ENCODE measurements at regions not wholly inside any gene's neighbourhood (a gene's known extent, or its start where the extent isn't known, plus 50 kb on each side); places are given as distances from the start of the nearest gene placed in this dataset.

DNA sequence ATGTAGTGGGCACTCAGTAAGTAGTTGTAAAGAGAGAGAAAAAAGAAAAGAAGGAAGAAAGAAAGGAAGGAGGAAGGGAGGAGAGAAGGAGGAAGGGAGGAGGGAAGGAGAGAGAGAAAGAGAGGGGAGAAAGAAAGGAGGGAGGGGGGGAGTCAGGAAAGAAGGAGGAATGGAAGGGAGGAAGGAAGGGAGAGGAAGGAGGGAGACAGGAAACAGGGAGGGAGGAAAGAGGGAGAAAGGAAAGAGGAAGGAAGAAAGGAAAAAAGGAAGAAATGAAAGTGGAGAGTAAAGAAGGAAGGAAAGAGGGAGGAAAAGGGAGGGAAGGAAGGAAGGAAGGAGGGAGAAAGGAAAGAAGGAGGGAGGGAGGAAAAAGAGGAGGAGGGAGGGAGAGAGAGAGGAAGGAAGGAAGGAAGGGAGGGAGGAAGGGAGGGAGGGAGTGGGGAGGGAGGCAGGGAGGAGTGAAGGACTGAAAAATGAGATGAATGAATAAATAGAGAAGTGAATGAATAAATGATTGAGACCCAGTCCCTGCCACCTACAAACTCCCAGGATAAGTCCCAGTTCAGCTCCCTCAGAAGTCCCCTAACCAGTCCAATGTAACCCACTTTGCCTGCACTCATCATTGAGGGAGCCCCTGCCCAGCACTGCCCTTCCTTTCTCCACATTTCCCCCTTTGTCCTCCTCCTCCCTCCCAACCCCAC lies 739.0 kb upstream of the TBX3 start (continued):
- TF ChIP-seq MXI1 (IDR thresholded peaks at IDR 0.05; ENCODE audit: low read depth, low read length) = no peak
- TF ChIP-seq, protein P1, sequence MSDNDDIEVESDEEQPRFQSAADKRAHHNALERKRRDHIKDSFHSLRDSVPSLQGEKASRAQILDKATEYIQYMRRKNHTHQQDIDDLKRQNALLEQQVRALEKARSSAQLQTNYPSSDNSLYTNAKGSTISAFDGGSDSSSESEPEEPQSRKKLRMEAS (IDR thresholded peaks at IDR 0.05; ENCODE audit: low read depth) = no peak

DNA sequence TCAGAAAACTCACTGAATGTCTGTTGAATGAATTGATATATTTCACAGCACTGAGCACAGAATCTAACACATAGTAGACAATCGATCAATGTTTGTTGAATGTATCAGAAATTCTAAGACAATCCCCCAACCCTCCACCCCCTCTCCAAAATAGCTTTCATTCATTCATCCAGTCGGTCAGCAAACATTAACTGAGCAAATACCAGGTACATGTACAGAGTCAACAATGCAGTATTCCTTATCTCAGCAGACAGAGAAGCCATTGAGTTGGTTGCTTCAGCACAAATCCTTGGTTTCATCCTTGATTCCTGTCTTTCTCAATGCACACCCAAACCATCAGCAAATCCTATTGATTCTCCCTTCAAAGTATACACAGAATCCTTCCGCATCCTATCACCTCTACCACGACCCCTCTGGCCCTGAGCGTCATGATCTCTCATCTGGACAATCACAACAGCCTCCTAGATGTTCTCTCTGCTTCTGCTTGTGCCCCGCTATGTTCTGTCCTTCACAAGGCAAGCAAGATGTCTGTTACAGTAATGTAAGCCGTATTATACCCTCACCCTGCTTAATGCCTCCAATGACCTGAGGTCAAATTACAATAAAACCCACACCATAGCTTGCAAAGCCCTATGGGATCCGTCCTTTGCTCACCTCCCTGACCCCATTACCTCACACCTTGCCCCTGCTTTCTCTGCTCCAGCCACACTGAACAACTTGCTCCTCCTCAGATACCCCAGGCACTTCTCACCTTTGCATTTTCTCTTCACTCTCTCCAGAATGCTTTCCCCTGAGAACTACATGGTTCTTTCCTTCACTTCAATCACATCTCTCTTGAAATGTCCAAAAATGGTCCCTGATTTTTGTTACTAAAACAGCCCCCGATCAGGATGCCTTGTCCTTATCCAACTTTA lies 738.1 kb upstream of the TBX3 start:
- Histone ChIP-seq H3K9me2 (no peaks in the 10 kb centered on the region), H3K4me1 (ENCODE audit: control insufficient read depth in 1 of 2, insufficient read depth in 2 of 2, low read depth in 1 of 2, low read length in 1 of 2) (no peaks in the 10 kb centered on the region), H3K27ac (ENCODE audit: low read depth in 2 of 2, low read length in 1 of 2) (no peak overlapping the region), H3K79me2 (ENCODE audit: insufficient read depth) (no peaks in the 10 kb centered on the region), H3K9ac (no peak overlapping the region), H3K27me3 (ENCODE audit: insufficient read depth) (no peaks in the 10 kb centered on the region), H3K9me3 (no peaks in the 10 kb centered on the region), H4K20me1 (ENCODE audit: insufficient read depth) (no peaks in the 10 kb centered on the region), H2AFZ (ENCODE audit: low read depth) (no peak overlapping the region), H3K4me3 (ENCODE audit: low read depth in 2 of 2, low read length in 1 of 2) (no peak overlapping the region), H3K36me3 (replicated peaks in 1 of 2; ENCODE audit: control insufficient read depth in 1 of 2, insufficient read depth in 2 of 2, low read length in 1 of 2) (no peaks in the 10 kb centered on the region), H3F3A (replicated peaks; ENCODE audit: insufficient read depth) (no peaks in the 10 kb centered on the region), H3K4me2 (no peak overlapping the region)
- TF ChIP-seq, protein P2, sequence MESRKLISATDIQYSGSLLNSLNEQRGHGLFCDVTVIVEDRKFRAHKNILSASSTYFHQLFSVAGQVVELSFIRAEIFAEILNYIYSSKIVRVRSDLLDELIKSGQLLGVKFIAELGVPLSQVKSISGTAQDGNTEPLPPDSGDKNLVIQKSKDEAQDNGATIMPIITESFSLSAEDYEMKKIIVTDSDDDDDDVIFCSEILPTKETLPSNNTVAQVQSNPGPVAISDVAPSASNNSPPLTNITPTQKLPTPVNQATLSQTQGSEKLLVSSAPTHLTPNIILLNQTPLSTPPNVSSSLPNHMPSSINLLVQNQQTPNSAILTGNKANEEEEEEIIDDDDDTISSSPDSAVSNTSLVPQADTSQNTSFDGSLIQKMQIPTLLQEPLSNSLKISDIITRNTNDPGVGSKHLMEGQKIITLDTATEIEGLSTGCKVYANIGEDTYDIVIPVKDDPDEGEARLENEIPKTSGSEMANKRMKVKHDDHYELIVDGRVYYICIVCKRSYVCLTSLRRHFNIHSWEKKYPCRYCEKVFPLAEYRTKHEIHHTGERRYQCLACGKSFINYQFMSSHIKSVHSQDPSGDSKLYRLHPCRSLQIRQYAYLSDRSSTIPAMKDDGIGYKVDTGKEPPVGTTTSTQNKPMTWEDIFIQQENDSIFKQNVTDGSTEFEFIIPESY (IDR thresholded peaks at IDR 0.05; ENCODE audit: borderline replicate concordance, low read depth) = no peak
- TF ChIP-seq TEAD4 (IDR thresholded peaks at IDR 0.05; ENCODE audit: borderline replicate concordance, insufficient read depth) (no peak), GATA2 (CRISPR knock-in tag; IDR thresholded peaks at IDR 0.05) (no peak), SMC3 (IDR thresholded peaks at IDR 0.05; ENCODE audit: low read depth, low read length) (no peak), RCOR1 (IDR thresholded peaks at IDR 0.05; ENCODE audit: low read length) (no peak), TAF1 (IDR thresholded peaks at IDR 0.05; ENCODE audit: borderline replicate concordance, low read depth, low read length) (no peak), ELF1 (IDR thresholded peaks at IDR 0.05) (no peak), CHD2 (IDR thresholded peaks at IDR 0.05; ENCODE audit: low read length, partially characterized antibody) (no peak), EP300 (IDR thresholded peaks at IDR 0.05; ENCODE audit: borderline replicate concordance in 1 of 2, low read depth in 1 of 2, low read length in 1 of 2) (no peak), RFX5 (IDR thresholded peaks at IDR 0.05; ENCODE audit: low read length) (no peak), GABPA (IDR thresholded peaks at IDR 0.05; ENCODE audit: low read depth) (no peak), NRF1 (IDR thresholded peaks at IDR 0.05; ENCODE audit: low read depth, low read length) (no peak), SIN3A (IDR thresholded peaks at IDR 0.05; ENCODE audit: borderline replicate concordance, low read depth, low read length) (no peak), TCF12 (IDR thresholded peaks at IDR 0.05) (no peak), NFIC (IDR thresholded peaks at IDR 0.05; ENCODE audit: borderline replicate concordance) (no peak), EZH2phosphoT487 (IDR thresholded peaks at IDR 0.05; ENCODE audit: borderline replicate concordance, low read depth) (no peak), RAD21 (IDR thresholded peaks at IDR 0.05; ENCODE audit: low read length) (no peak), POLR2AphosphoS5 (IDR thresholded peaks at IDR 0.05; ENCODE audit: low read depth, low read length) (no peak)
- TF ChIP-seq, protein P1 (IDR thresholded peaks at IDR 0.05; ENCODE audit: low read depth) = no peak
- TF ChIP-seq, protein P3, sequence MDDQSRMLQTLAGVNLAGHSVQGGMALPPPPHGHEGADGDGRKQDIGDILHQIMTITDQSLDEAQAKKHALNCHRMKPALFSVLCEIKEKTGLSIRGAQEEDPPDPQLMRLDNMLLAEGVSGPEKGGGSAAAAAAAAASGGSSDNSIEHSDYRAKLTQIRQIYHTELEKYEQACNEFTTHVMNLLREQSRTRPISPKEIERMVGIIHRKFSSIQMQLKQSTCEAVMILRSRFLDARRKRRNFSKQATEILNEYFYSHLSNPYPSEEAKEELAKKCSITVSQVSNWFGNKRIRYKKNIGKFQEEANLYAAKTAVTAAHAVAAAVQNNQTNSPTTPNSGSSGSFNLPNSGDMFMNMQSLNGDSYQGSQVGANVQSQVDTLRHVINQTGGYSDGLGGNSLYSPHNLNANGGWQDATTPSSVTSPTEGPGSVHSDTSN (IDR thresholded peaks at IDR 0.05) = no peak
- CTCF ChIA-PET = interaction anchor here (0.6 to 0.9 kb wide), 3 partner anchors 14 to 780 kb away, joined by 3 to 4 read pairs (median 3); no protein-coding TSS in a partner anchor
- DNase-seq = no peak
- WGBS (ENCODE audit: low lambda C conversion rate) = 78% methylated on average over 9 of the region's 9 CpGs
- POLR2A ChIA-PET = no interaction called here

Measured in SK-N-SH (cell line).